SK-N-MC (cell line): ENCODE measurements at regions not wholly inside any gene's neighbourhood (a gene's known extent, or its start where the extent isn't known, plus 50 kb on each side); places are given as distances from the start of the nearest gene placed in this dataset.

Source experiments
- DNase-seq: peaks from one replicate; pipeline ENCODE4 v3.0.0-alpha.2; 2011; ENCODE audit warnings: low read depth, low spot score
- H3K27ac ChIP-seq: fragments of 200-600 bp; sonication (generic); 2 replicates; pipeline ENCODE4 v1.5.1; 2016; ENCODE audit warnings: mixed run types
- H3K36me3 ChIP-seq: fragments of 200-600 bp; sonication (generic); 2 replicates; pipeline ENCODE4 v1.6.1; 2017; ENCODE audit warnings: antibody characterized with exemption, low read length, mixed read lengths; ENCODE audit not compliant: insufficient read depth
- H3K4me3 ChIP-seq: fragments of 200-600 bp; sonication (generic); 2 replicates; pipeline ENCODE4 v1.5.1; 2016
- H3K9ac ChIP-seq: fragments of 200-600 bp; sonication (generic); 2 replicates; pipeline ENCODE4 v1.8.0; 2017; ENCODE audit warnings: mixed run types, mixed read lengths; ENCODE audit not compliant: insufficient read length
- H3K9me3 ChIP-seq: fragments of 200-600 bp; sonication (generic); 2 replicates; pipeline ENCODE4 v1.6.1; 2017; ENCODE audit warnings: low read depth, mild to moderate bottlenecking, antibody characterized with exemption, low read length, moderate library complexity, mixed read lengths
- EZH2 ChIP-seq: fragments of 200-600 bp; sonication (generic); IDR thresholded peaks from one replicate; pipeline ENCODE4 v1.6.1; 2017; ENCODE audit warnings: antibody characterized with exemption
- FOXP2 ChIP-seq: optimal IDR thresholded peaks from 2 replicates; pipeline ENCODE3; 2011; ENCODE audit warnings: mild to moderate bottlenecking, moderate library complexity; ENCODE audit not compliant: insufficient read depth; ENCODE audit errors: extremely low read length, control extremely low read depth
- POLR2AphosphoS5 ChIP-seq: IDR thresholded peaks from 2 replicates; pipeline ENCODE4 v1.6.1; 2012; ENCODE audit warnings: mild to moderate bottlenecking, low read depth, low read length, borderline replicate concordance

DNA sequence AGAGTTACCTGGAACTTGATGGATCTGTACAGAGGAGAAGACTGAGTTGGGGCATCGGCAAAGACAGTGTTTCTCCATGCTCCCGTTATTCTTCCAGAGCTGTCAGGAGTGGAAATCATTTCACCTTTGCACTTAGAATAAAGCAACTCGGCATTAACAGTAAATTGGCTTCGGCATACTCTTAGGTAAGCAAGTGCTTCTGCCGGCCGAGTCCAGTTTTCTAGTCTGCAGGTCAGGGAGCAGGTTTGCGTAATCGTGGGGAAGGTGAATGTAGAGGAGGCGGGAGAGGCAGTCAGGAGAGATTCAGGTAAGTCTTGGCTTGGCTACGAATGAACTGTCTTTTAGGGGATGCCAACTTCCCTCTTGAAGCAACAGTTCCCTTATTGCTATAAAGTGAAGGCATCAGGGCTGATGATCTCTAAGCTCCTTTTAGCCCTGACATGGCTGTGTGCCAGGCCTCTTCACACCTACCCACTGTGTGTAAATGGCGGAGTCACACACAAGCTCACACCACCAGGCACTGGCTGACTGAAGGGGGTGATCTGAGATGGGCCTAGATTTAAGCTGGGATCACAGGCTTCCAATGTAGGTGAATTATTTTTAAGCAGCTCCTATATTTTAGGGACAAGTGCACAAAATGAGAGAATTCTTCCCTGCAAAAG, 127.1 kb downstream of the GATA3 start:
- no peak overlapping the region for H3K27ac ChIP-seq
- H3K9me3 ChIP-seq = no peaks in the 10 kb centered on the region
- H3K9ac ChIP-seq = no peak overlapping the region
- no peaks in the 10 kb centered on the region for H3K36me3 ChIP-seq
- no peak overlapping the region for H3K4me3 ChIP-seq
- TF ChIP-seq EZH2 = no peak
- no peak for TF ChIP-seq POLR2AphosphoS5
- TF ChIP-seq FOXP2 = no peak
- DNase-seq = no peak

DNA sequence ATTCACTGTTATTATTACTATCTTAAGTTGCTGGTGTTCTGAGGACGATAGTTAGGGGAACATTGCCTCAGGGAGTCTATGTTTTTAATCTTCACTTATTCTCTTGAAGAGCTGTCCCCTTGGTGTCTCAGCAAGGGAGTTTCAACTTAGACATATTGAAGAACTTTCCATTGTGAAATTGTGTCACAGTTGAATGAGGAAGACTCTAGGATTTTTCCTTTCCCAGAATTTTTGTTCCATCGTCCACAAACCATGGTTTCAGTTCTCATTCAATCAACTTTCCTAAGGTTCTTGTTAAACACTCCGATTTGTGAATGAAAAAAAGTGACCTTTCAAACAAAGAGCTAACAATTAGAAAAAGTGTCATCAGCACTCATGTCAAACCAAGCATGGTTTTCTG, 128.3 kb downstream of the GATA3 start:
- peak overlapping the region; percentile 58 for H3K4me3 ChIP-seq
- no peaks in the 10 kb centered on the region for H3K9me3 ChIP-seq
- H3K36me3 ChIP-seq = no peaks in the 10 kb centered on the region
- no peak for DNase-seq
- H3K27ac ChIP-seq = peak overlapping the region; percentile 54; the same call in 1 of the 2 replicates
- TF ChIP-seq EZH2 = no peak
- no peak for TF ChIP-seq POLR2AphosphoS5
- TF ChIP-seq FOXP2 = no peak
- H3K9ac ChIP-seq = no peak overlapping the region

DNA sequence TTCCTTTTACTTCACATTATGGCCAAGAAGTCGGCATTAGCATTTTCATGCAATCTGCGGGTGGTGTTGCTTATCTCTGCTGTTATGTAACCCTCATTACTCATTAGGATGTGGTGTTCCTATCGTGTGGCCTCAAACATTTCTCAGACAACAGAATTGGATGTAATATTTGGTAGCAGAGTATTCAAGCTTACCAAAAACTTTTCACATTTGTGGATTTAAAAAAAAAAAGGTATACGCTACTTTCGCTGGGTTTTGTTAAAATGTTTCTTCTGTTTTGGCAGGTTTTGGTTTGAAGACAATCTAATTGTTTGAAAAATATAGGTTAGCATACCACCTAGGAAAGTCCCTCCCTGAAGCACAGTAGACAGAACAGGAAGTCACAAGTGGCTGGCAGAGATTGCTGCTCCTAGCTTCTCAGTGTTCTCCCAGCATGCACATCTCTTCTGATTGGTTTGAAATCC, 128.8 kb downstream of the GATA3 start:
- no peak for DNase-seq
- Histone ChIP-seq H3K9ac (no peak overlapping the region), H3K4me3 (peak overlapping the region; percentile 58), H3K27ac (peak overlapping the region; percentile 54), H3K36me3 (no peaks in the 10 kb centered on the region), H3K9me3 (no peaks in the 10 kb centered on the region)
- no peak for TF ChIP-seq EZH2
- no peak for TF ChIP-seq POLR2AphosphoS5
- no peak for TF ChIP-seq FOXP2

DNA sequence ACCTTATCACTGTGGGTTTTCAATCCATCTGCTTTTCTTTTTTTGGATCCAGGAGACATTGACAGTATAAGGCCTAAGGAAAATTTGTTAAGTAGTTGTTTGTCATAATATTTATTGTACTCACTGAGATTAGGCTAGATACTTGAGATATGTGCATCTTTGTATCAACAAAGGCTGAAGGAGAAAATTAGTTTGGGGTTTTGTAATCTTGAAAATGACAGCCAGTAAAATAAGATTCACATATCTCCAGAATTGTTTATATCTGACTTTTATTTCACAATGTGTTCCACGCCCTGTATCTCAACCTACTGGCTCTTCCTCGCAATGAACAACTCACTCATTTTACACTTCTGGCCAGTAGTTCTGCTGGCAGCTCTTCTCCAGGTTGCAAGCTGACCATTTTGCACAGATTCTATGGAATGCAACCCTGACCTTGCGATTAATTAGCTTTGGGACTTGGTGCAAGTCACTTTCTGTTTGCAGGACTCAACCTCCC, 132.7 kb downstream of the GATA3 start:
- Histone ChIP-seq H3K36me3 (no peaks in the 10 kb centered on the region), H3K27ac (no peak overlapping the region), H3K9ac (no peak overlapping the region), H3K4me3 (no peak overlapping the region), H3K9me3 (no peaks in the 10 kb centered on the region)
- no peak for DNase-seq
- TF ChIP-seq POLR2AphosphoS5 (no peak), FOXP2 (no peak), EZH2 (no peak)

DNA sequence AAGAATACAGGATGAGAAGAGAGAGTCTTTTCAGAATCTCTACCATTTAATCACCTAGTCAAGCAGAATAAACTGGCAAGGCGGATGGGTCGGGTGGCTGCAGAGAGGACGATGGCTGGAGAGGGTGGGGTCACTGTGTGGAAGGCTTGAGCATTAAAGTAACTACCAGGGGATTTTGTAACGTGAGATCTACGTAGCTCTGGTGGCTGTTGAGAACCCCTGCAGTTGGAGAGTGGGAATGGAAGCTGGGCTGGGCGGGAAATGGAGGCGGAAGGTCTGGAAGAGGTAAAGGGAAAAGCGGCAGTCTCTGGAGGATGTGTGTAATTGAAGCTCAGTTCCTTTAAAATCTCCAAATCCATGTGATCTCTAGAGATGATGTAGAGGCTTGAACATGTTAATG, 135.0 kb downstream of the GATA3 start:
- Histone ChIP-seq H3K4me3 (no peak overlapping the region), H3K36me3 (no peaks in the 10 kb centered on the region), H3K9ac (no peak overlapping the region), H3K27ac (no peak overlapping the region), H3K9me3 (no peaks in the 10 kb centered on the region)
- TF ChIP-seq EZH2 (no peak), POLR2AphosphoS5 (no peak), FOXP2 (no peak)
- no peak for DNase-seq

DNA sequence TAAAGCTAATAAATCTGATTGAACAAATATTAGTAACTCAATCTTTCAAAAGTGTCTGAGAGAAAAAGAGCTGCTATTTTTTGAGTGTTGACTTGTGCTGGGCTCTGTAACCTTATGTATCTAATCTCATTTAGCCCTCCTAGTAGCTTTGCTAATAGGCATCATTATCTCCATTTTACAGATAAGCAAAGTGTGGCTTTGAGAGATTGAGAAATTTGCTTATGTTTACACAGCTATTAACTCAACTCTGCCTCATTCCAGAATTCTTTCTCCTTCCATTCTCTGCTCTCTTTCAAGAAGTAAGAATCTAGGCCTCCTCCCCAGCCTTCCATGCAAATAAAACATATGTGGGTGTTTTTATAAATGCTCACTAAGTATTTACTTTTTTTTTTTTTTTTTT, 137.8 kb downstream of the GATA3 start:
- Histone ChIP-seq H3K9me3 (no peaks in the 10 kb centered on the region), H3K9ac (no peak overlapping the region), H3K27ac (no peak overlapping the region), H3K4me3 (no peak overlapping the region), H3K36me3 (no peaks in the 10 kb centered on the region)
- no peak for TF ChIP-seq POLR2AphosphoS5
- no peak for TF ChIP-seq EZH2
- TF ChIP-seq FOXP2 = no peak
- DNase-seq = no peak

DNA sequence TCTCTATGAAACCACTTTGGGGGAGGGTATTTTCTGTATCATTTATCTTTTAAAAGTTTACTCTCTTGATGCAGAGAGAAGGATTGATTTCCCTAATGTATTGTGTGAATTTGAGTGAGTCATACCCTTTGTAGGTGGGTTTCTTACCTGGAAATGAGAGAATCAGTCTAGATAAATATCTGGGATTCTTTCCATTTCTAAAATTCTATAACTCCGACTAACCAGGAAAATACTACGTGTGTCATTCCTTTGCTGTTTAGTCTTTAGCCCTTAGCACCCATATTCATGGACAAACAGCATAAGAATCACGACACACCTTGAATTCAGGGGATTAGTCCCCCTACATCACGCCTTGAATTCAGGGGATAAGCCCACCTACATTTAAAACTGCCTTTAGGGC, 139.1 kb downstream of the GATA3 start:
- no peak for TF ChIP-seq EZH2
- TF ChIP-seq POLR2AphosphoS5 = no peak
- TF ChIP-seq FOXP2 = no peak
- Histone ChIP-seq H3K27ac (no peak overlapping the region), H3K36me3 (no peaks in the 10 kb centered on the region), H3K9me3 (no peaks in the 10 kb centered on the region), H3K4me3 (no peak overlapping the region), H3K9ac (no peak overlapping the region)
- DNase-seq = no peak

DNA sequence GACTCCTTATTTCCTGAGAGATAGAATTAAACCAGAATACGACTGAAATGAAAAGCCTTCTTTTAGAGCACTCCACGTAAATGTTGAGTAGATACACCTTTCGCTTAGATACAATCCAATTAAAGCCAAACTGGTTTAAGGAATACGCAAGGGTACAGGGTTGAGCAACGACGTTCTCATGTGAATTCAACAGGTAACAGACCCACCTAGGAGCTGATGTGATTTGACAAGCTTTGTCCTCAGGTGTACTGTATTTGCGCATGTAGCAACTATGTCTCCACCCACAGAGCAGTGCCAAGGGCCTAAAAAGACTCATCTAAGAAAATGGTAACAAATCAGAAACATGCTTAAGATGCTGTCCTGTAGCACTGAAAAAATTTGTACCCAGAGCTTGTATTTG, 139.6 kb downstream of the GATA3 start:
- H3K27ac ChIP-seq = no peak overlapping the region
- no peaks in the 10 kb centered on the region for H3K36me3 ChIP-seq
- H3K4me3 ChIP-seq = no peak overlapping the region
- H3K9ac ChIP-seq = no peak overlapping the region
- TF ChIP-seq POLR2AphosphoS5 = no peak
- TF ChIP-seq EZH2 = no peak
- no peak for TF ChIP-seq FOXP2
- H3K9me3 ChIP-seq = no peaks in the 10 kb centered on the region
- no peak for DNase-seq

DNA sequence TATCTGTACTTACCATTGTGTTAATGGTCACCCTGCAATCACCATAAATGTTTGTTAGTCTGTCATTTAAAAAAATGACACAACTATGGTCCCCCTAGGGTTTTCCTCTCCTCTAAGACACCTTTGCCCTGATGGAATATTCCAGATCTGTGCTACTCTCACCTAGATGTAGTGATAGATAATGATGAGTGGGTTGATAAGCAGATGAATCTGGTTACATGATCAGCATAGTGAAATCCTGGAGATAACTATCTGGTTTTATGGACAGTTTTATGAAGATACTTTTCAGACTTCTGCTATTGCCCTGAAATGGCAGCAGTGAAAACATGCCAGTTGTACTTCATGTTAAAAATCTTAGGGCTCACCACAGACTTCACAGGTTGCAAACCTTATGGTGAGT, 152.4 kb downstream of the GATA3 start:
- no peak overlapping the region for H3K27ac ChIP-seq
- H3K36me3 ChIP-seq = no peaks in the 10 kb centered on the region
- no peak for DNase-seq
- TF ChIP-seq FOXP2 (no peak), EZH2 (no peak), POLR2AphosphoS5 (no peak)
- no peaks in the 10 kb centered on the region for H3K9me3 ChIP-seq
- H3K9ac ChIP-seq = no peak overlapping the region
- H3K4me3 ChIP-seq = no peak overlapping the region
